ENCODE measurements at regions not wholly inside any gene's neighbourhood (a gene's known extent, or its start where the extent isn't known, plus 50 kb on each side); places are given as distances from the start of the nearest gene placed in this dataset.

DNA sequence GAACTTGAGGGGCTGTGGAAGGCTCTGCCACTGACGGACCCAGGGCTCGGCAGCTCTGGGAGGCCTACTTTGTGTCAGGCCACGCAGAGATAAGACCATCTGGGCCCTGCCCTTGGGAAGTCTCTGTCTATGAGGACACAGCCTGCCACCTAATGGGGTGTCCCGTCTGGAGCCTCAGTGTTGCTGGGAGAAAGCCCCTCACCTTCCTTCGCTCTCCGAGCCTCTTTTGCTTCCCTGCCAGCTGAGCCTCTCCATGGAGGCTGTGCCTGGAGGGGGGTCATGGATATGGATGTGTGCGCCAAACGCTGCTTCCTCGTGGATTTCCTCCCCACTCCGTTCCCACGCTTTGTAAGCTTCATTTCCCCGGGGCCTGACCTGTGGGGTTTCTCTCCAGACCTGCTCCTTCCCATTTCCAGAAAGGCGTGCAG, 228.8 kb downstream of the SEC14L1 start (continued):
- TF ChIP-seq, protein P1, sequence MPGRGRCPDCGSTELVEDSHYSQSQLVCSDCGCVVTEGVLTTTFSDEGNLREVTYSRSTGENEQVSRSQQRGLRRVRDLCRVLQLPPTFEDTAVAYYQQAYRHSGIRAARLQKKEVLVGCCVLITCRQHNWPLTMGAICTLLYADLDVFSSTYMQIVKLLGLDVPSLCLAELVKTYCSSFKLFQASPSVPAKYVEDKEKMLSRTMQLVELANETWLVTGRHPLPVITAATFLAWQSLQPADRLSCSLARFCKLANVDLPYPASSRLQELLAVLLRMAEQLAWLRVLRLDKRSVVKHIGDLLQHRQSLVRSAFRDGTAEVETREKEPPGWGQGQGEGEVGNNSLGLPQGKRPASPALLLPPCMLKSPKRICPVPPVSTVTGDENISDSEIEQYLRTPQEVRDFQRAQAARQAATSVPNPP (IDR thresholded peaks at IDR 0.05; ENCODE audit: borderline replicate concordance, insufficient read depth, insufficient read length) = no peak
- TF ChIP-seq, protein P2, sequence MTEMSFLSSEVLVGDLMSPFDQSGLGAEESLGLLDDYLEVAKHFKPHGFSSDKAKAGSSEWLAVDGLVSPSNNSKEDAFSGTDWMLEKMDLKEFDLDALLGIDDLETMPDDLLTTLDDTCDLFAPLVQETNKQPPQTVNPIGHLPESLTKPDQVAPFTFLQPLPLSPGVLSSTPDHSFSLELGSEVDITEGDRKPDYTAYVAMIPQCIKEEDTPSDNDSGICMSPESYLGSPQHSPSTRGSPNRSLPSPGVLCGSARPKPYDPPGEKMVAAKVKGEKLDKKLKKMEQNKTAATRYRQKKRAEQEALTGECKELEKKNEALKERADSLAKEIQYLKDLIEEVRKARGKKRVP (CRISPR knock-in tag; IDR thresholded peaks at IDR 0.05) = no peak
- TF ChIP-seq, protein P3, sequence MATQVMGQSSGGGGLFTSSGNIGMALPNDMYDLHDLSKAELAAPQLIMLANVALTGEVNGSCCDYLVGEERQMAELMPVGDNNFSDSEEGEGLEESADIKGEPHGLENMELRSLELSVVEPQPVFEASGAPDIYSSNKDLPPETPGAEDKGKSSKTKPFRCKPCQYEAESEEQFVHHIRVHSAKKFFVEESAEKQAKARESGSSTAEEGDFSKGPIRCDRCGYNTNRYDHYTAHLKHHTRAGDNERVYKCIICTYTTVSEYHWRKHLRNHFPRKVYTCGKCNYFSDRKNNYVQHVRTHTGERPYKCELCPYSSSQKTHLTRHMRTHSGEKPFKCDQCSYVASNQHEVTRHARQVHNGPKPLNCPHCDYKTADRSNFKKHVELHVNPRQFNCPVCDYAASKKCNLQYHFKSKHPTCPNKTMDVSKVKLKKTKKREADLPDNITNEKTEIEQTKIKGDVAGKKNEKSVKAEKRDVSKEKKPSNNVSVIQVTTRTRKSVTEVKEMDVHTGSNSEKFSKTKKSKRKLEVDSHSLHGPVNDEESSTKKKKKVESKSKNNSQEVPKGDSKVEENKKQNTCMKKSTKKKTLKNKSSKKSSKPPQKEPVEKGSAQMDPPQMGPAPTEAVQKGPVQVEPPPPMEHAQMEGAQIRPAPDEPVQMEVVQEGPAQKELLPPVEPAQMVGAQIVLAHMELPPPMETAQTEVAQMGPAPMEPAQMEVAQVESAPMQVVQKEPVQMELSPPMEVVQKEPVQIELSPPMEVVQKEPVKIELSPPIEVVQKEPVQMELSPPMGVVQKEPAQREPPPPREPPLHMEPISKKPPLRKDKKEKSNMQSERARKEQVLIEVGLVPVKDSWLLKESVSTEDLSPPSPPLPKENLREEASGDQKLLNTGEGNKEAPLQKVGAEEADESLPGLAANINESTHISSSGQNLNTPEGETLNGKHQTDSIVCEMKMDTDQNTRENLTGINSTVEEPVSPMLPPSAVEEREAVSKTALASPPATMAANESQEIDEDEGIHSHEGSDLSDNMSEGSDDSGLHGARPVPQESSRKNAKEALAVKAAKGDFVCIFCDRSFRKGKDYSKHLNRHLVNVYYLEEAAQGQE (IDR thresholded peaks at IDR 0.05; ENCODE audit: borderline replicate concordance) = peak; percentile 23; the same call in 1 of the 2 replicates
- TF ChIP-seq, protein P3 (CRISPR knock-in tag; IDR thresholded peaks at IDR 0.05; ENCODE audit: low read depth) = no peak
- TF ChIP-seq GATAD2A (IDR thresholded peaks at IDR 0.05) (0 out of 2 replicates have a peak, but pooled peaks have one; percentile 7), RFX5 (IDR thresholded peaks at IDR 0.05; ENCODE audit: low read depth, low read length) (no peak), CAMTA2 (CRISPR knock-in tag; conservative IDR thresholded peaks at IDR 0.05) (no peak), ARID1B (IDR thresholded peaks at IDR 0.05) (peak; percentile 51), ASH1L (IDR thresholded peaks at IDR 0.05; ENCODE audit: borderline replicate concordance, low read depth, partially characterized antibody) (no peak), NR2F6 (CRISPR knock-in tag; IDR thresholded peaks at IDR 0.05) (no peak), EWSR1 (IDR thresholded peaks at IDR 0.05; ENCODE audit: borderline replicate concordance, low read depth, partially characterized antibody) (no peak), BRD4 (IDR thresholded peaks at IDR 0.05) (no peak), KDM5B (IDR thresholded peaks at IDR 0.05; ENCODE audit: insufficient replicate concordance, low read depth, low read length) (no peak), TFAM (CRISPR knock-in tag; conservative IDR thresholded peaks at IDR 0.05) (no peak), SMARCA5 (IDR thresholded peaks at IDR 0.05) (no peak), SMAD1 (IDR thresholded peaks at IDR 0.05; ENCODE audit: low read depth, low read length, partially characterized antibody) (no peak)
- TF ChIP-seq, protein P4, sequence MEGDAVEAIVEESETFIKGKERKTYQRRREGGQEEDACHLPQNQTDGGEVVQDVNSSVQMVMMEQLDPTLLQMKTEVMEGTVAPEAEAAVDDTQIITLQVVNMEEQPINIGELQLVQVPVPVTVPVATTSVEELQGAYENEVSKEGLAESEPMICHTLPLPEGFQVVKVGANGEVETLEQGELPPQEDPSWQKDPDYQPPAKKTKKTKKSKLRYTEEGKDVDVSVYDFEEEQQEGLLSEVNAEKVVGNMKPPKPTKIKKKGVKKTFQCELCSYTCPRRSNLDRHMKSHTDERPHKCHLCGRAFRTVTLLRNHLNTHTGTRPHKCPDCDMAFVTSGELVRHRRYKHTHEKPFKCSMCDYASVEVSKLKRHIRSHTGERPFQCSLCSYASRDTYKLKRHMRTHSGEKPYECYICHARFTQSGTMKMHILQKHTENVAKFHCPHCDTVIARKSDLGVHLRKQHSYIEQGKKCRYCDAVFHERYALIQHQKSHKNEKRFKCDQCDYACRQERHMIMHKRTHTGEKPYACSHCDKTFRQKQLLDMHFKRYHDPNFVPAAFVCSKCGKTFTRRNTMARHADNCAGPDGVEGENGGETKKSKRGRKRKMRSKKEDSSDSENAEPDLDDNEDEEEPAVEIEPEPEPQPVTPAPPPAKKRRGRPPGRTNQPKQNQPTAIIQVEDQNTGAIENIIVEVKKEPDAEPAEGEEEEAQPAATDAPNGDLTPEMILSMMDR (IDR thresholded peaks at IDR 0.05 in 2 of 3, conservative IDR thresholded peaks at IDR 0.05 in 1 of 3; ENCODE audit: insufficient read depth in 2 of 3, low read depth in 1 of 3, low read length in 3 of 3) = peak in 1 of 3 experiments; percentile 28; a peak in 1 of 6 replicates
